Lung (tissue), 11 donors: ENCODE measurements at regions not wholly inside any gene's neighbourhood (a gene's known extent, or its start where the extent isn't known, plus 50 kb on each side); places are given as distances from the start of the nearest gene placed in this dataset.
"Not testable (repeated sequence)": the region's sequence is repeated elsewhere in the genome, so short reads cannot be mapped to it uniquely, and the experiment has no call there.

ENCODE experiments used
- ATAC-seq: fragments of 200-7000 bp; cut with Tn5 transposase; one replicate; pipeline ENCODE4 v1.9.1; 2020; ENCODE audit warnings: moderate number of reproducible peaks; ENCODE audit not compliant: insufficient read depth, low FRiP score
- DNase-seq, 3 donors: peaks; one replicate each; pipeline ENCODE4 v3.0.0-alpha.2; 2013 to 2017
- H3K27ac ChIP-seq, 2 donors: one replicate each; pipeline ENCODE4 v1.5.1; 2013; ENCODE audit warnings: mild to moderate bottlenecking in 2 of 2, moderate library complexity in 2 of 2, control low read depth in 1 of 2, inconsistent platforms in 1 of 2, low read depth in 1 of 2, low read length in 1 of 2
- H3K27me3 ChIP-seq, 3 donors: one replicate each; pipeline ENCODE4 v1.5.1; 2013; ENCODE audit warnings: low read length in 2 of 3; ENCODE audit not compliant: control insufficient read depth in 3 of 3, insufficient read depth in 3 of 3
- H3K36me3 ChIP-seq, 4 donors: one replicate each; pipeline ENCODE4 v1.5.1; 2013; ENCODE audit warnings: low read length in 4 of 4, mild to moderate bottlenecking in 1 of 4, moderate library complexity in 1 of 4; ENCODE audit not compliant: control insufficient read depth in 4 of 4, insufficient read depth in 4 of 4
- H3K4me1 ChIP-seq, 5 donors: one replicate each; pipeline ENCODE4 v1.5.1; 2013; ENCODE audit warnings: low read length in 5 of 5, mild to moderate bottlenecking in 2 of 5, moderate library complexity in 1 of 5; ENCODE audit not compliant: control insufficient read depth in 5 of 5, insufficient read depth in 5 of 5
- H3K4me3 ChIP-seq: one replicate; pipeline ENCODE4 v1.5.1; 2013; ENCODE audit warnings: mild to moderate bottlenecking, control low read depth, moderate library complexity
- H3K9ac ChIP-seq, 2 donors: one replicate each; pipeline ENCODE4 v1.5.1; 2013; ENCODE audit warnings: low read length in 2 of 2, control low read depth in 1 of 2; ENCODE audit not compliant: insufficient read depth in 1 of 2
- H3K9me3 ChIP-seq, 4 donors: one replicate each; pipeline ENCODE4 v1.5.1; 2013; ENCODE audit warnings: low read length in 3 of 4, mild to moderate bottlenecking in 1 of 4, moderate library complexity in 1 of 4; ENCODE audit not compliant: control insufficient read depth in 4 of 4, insufficient read depth in 3 of 4
- WGBS, 2 donors: extraction: QIAGEN DNeasy Blood & Tissue Kit; methylation state at CpG; one replicate each; pipeline ENCODE4 v1.1.7; 2013; 5-methylcytosine and 5-hydroxymethylcytosine counted together
- TF ChIP-seq, protein P1 (sequence below): IDR thresholded peaks from 2 replicates; pipeline ENCODE4 v1.5.1; 2012; ENCODE audit warnings: mild to moderate bottlenecking; ENCODE audit errors: control extremely low read depth, extremely low read depth
- donor health status: control.
- donor health status: control.
- donor health status: Bipolar disorder and iron deficiency.
- donor health status: healthy.
- donor health status: DM: yes; HTN: yes; CAD: no.

DNA sequence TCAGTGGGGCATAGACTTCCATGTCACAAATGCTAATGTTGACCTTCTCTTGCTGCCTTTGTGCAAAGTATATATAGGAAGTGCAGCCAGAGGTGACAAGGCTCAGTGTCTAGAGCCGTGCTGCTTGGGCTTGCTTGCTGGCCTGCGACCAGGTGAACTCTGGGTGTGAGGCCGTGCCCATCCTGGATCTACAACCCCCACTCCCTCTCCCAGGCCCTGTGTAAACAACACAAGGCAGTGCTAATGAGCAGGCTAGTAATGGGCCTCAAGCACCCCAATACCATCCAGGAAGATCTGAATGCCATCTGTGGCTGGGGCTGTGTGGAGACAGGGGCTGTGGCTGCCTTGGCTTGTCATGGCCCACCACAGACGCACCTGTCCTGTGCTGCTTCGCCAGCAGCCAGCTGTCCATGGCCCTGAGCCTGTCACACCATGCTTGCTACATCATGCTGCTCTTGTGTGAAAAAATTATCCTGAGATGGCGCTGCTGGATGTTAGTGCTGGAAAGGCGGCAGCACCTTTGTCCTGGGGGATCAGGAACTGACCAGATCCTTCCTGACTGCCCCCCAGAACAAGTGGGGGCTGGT is 107.6 kb upstream of the ZNF92 start:
- Histone ChIP-seq H3K36me3 (no peaks in the 10 kb centered on the region), H3K9ac (no peak overlapping the region), H3K9me3 (no peaks in the 10 kb centered on the region), H3K4me1 (peaks cover 0 to 9% (median 0%) of the 10 kb centered on the region in 5 donors), H3K4me3 (no peak overlapping the region), H3K27ac (no peak overlapping the region), H3K27me3 (no peaks in the 10 kb centered on the region)
- 76 to 91% methylated on average over 7 of the region's 7 CpGs for WGBS, 2 donors
- DNase-seq (no peak), ATAC-seq (no peak)
- TF ChIP-seq, protein P1, sequence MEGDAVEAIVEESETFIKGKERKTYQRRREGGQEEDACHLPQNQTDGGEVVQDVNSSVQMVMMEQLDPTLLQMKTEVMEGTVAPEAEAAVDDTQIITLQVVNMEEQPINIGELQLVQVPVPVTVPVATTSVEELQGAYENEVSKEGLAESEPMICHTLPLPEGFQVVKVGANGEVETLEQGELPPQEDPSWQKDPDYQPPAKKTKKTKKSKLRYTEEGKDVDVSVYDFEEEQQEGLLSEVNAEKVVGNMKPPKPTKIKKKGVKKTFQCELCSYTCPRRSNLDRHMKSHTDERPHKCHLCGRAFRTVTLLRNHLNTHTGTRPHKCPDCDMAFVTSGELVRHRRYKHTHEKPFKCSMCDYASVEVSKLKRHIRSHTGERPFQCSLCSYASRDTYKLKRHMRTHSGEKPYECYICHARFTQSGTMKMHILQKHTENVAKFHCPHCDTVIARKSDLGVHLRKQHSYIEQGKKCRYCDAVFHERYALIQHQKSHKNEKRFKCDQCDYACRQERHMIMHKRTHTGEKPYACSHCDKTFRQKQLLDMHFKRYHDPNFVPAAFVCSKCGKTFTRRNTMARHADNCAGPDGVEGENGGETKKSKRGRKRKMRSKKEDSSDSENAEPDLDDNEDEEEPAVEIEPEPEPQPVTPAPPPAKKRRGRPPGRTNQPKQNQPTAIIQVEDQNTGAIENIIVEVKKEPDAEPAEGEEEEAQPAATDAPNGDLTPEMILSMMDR = no peak

DNA sequence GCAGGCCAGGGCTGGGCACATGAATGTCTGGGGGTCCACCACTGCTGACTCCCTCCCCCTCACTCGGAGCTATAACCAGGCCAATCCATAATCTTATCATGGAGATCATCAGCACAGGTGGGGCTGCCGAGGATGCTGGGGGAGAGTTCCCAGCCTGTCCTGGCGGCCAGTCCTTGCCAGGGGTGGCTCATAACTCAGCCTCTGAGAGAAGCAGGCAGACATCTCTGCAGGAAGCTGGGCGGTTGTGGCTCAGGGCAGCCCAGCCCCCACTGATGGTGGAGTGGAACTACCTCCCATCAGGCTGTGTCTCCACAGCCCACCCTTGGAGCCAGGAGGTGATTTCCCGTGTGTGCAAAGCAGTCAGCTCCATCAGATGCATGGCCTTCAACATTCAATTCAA is 109.4 kb upstream of the ZNF92 start:
- Histone ChIP-seq H3K9ac (no peak overlapping the region), H3K4me3 (no peak overlapping the region), H3K27me3 (no peaks in the 10 kb centered on the region), H3K27ac (no peak overlapping the region), H3K9me3 (no peaks in the 10 kb centered on the region), H3K4me1 (peaks cover 0 to 2% (median 0%) of the 10 kb centered on the region in 5 donors), H3K36me3 (no peaks in the 10 kb centered on the region)
- DNase-seq = no peak
- ATAC-seq = no peak
- TF ChIP-seq, protein P1 = no peak
- WGBS, 2 donors = 89 to 92% methylated on average over 5 of the region's 5 CpGs

GRCh38 chr7:65260673-65261072 is 113.0 kb upstream of the ZNF92 start:
- 31% methylated on average over 6 of the region's 6 CpGs; no CpG with 5 or more reads in 1 of the 2 donors for WGBS, 2 donors
- not testable (repeated sequence) for H3K36me3 ChIP-seq, H3K9ac ChIP-seq, ATAC-seq, DNase-seq, H3K27me3 ChIP-seq, H3K27ac ChIP-seq, H3K4me1 ChIP-seq, H3K4me3 ChIP-seq, H3K9me3 ChIP-seq

DNA sequence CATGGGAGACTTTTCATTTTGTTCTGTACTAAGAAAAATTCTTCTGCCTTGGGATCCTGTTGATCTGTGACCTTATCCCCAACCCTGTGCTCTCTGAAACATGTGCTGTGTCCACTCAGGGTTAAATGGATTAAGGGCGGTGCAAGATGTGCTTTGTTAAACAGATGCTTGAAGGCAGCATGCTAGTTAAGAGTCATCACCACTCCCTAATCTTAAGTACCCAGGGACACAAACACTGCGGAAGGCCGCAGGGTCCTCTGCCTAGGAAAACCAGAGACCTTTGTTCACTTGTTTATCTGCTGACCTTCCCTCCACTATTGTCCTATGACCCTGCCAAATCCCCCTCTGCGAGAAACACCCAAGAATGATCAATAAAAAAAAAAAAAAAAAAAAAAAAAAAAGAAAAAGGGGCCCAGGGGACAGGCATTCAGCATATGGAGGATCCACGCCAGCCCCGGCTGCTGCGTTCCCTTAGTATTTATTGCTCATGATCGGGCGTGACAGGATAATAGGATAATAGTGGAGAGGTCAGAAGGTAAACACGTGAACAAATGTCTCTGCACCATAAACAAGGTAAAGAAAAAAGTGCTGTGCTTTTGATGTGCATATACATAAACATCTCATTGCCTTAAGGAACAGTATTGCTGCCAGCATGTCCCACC is 113.7 kb upstream of the ZNF92 start:
- H3K27ac ChIP-seq, H3K36me3 ChIP-seq, H3K4me1 ChIP-seq, H3K9me3 ChIP-seq, H3K27me3 ChIP-seq, DNase-seq, H3K4me3 ChIP-seq, ATAC-seq, H3K9ac ChIP-seq: not testable (repeated sequence)
- 50 to 69% methylated on average over 6 to 8 of the region's 10 CpGs for WGBS, 2 donors
